ENCODE measurements at regions not wholly inside any gene's neighbourhood (a gene's known extent, or its start where the extent isn't known, plus 50 kb on each side); places are given as distances from the start of the nearest gene placed in this dataset.

DNA sequence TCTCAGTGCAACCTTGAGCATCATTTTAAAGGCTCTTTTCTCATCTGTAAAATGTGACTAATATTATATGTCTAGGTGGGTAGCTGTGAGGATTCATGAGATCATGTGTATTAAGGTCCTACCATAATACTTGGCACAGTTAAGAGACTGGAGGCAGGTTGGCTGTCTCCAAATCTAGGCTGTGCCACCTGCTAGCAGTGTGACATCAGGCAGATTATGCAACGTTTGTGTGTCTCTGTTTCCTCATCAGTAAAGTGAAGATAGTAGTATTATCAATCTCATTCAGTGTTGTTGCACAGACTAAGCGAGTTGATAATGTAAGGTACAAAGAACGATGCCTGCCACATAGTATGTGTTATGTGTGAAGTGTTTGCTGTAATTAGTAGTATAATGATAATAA is 227.4 kb downstream of the SAMD5 start:
- no peak for TF ChIP-seq POLR2AphosphoS5 (IDR thresholded peaks at IDR 0.05; ENCODE audit: low read depth, low read length)
- no peak for TF ChIP-seq EZH2phosphoT487 (IDR thresholded peaks at IDR 0.05; ENCODE audit: borderline replicate concordance)
- TF ChIP-seq, protein P1, sequence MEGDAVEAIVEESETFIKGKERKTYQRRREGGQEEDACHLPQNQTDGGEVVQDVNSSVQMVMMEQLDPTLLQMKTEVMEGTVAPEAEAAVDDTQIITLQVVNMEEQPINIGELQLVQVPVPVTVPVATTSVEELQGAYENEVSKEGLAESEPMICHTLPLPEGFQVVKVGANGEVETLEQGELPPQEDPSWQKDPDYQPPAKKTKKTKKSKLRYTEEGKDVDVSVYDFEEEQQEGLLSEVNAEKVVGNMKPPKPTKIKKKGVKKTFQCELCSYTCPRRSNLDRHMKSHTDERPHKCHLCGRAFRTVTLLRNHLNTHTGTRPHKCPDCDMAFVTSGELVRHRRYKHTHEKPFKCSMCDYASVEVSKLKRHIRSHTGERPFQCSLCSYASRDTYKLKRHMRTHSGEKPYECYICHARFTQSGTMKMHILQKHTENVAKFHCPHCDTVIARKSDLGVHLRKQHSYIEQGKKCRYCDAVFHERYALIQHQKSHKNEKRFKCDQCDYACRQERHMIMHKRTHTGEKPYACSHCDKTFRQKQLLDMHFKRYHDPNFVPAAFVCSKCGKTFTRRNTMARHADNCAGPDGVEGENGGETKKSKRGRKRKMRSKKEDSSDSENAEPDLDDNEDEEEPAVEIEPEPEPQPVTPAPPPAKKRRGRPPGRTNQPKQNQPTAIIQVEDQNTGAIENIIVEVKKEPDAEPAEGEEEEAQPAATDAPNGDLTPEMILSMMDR (IDR thresholded peaks at IDR 0.05 in 2 of 3, conservative IDR thresholded peaks at IDR 0.05 in 1 of 3; ENCODE audit: borderline replicate concordance in 1 of 3, insufficient read depth in 1 of 3, low read depth in 2 of 3, low read length in 2 of 3), result no peak
- no peak for TF ChIP-seq EZH2 (IDR thresholded peaks at IDR 0.05)
- TF ChIP-seq POLR2A (IDR thresholded peaks at IDR 0.05; ENCODE audit: borderline replicate concordance, extremely low read depth, insufficient read depth, insufficient read length), result no peak
- TF ChIP-seq RAD21 (IDR thresholded peaks at IDR 0.05; ENCODE audit: low read depth), result no peak
- no peak for TF ChIP-seq SRF (IDR thresholded peaks at IDR 0.05; ENCODE audit: low read depth)
- no peak for TF ChIP-seq SIN3A (IDR thresholded peaks at IDR 0.05; ENCODE audit: low read depth)
- TF ChIP-seq YY1 (IDR thresholded peaks at IDR 0.05; ENCODE audit: extremely low read depth, insufficient replicate concordance, low read depth, low read length), result no peak
- TF ChIP-seq, protein P2, sequence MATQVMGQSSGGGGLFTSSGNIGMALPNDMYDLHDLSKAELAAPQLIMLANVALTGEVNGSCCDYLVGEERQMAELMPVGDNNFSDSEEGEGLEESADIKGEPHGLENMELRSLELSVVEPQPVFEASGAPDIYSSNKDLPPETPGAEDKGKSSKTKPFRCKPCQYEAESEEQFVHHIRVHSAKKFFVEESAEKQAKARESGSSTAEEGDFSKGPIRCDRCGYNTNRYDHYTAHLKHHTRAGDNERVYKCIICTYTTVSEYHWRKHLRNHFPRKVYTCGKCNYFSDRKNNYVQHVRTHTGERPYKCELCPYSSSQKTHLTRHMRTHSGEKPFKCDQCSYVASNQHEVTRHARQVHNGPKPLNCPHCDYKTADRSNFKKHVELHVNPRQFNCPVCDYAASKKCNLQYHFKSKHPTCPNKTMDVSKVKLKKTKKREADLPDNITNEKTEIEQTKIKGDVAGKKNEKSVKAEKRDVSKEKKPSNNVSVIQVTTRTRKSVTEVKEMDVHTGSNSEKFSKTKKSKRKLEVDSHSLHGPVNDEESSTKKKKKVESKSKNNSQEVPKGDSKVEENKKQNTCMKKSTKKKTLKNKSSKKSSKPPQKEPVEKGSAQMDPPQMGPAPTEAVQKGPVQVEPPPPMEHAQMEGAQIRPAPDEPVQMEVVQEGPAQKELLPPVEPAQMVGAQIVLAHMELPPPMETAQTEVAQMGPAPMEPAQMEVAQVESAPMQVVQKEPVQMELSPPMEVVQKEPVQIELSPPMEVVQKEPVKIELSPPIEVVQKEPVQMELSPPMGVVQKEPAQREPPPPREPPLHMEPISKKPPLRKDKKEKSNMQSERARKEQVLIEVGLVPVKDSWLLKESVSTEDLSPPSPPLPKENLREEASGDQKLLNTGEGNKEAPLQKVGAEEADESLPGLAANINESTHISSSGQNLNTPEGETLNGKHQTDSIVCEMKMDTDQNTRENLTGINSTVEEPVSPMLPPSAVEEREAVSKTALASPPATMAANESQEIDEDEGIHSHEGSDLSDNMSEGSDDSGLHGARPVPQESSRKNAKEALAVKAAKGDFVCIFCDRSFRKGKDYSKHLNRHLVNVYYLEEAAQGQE (IDR thresholded peaks at IDR 0.05; ENCODE audit: low read depth), result no peak
- TF ChIP-seq, protein P3, sequence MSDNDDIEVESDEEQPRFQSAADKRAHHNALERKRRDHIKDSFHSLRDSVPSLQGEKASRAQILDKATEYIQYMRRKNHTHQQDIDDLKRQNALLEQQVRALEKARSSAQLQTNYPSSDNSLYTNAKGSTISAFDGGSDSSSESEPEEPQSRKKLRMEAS (IDR thresholded peaks at IDR 0.05), result no peak
- no peak for TF ChIP-seq SP1 (IDR thresholded peaks at IDR 0.05; ENCODE audit: low read depth)
- TF ChIP-seq ZFX (IDR thresholded peaks at IDR 0.05), result no peak
